NB4 (cell line): ENCODE measurements at regions not wholly inside any gene's neighbourhood (a gene's known extent, or its start where the extent isn't known, plus 50 kb on each side); places are given as distances from the start of the nearest gene placed in this dataset.

Source experiments
- MYC ChIP-seq: IDR thresholded peaks from 2 replicates; pipeline ENCODE4 v1.6.1; 2011; ENCODE audit warnings: low read depth, low read length
- POLR2A ChIP-seq: IDR thresholded peaks from 2 replicates; pipeline ENCODE4 v1.6.1; 2011; ENCODE audit warnings: mild to moderate bottlenecking; ENCODE audit not compliant: insufficient read length; ENCODE audit errors: extremely low read depth
- TF ChIP-seq, protein P1 (sequence below): IDR thresholded peaks from 2 replicates; pipeline ENCODE4 v1.6.1; 2011; ENCODE audit warnings: low read depth, low read length
- TF ChIP-seq, protein P2 (sequence below): IDR thresholded peaks from one replicate; pipeline ENCODE4 v1.5.1; 2012; ENCODE audit warnings: low read depth, low read length

DNA sequence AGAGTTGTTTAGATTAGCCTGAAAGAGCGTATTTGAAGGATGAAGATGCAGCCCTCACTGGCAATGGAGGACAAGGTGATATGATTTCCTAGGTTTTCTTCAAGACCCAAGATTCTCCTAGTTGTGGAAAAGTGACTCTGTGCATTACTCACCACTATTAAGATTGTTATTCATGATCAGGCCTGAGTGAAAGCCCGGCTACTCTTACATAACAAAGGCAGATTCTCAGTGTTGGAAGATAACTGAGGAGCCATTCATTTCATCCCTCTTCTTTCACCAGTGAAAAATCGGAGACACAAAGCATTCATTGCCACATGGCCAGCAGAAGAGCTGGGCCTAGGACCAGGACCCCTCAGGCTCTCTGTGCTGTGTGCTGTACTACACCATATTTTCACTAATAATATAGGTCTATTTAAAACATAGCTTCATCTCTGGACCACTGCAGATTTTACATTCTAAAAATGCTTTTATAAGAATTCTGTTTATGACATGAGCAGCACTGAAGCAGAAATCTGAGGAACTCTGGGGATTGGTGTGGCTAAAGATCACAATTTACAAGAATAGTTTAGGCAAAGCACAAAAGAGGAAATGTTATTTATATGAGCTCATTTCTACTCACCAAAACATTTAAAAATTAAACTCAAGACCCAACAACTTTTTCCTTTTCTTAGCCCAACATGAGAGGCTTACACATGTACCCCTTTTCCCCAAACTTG is 181.9 kb upstream of the CCN2 start:
- TF ChIP-seq POLR2A (no peak), MYC (no peak)
- TF ChIP-seq, protein P1, sequence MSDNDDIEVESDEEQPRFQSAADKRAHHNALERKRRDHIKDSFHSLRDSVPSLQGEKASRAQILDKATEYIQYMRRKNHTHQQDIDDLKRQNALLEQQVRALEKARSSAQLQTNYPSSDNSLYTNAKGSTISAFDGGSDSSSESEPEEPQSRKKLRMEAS, result no peak
- TF ChIP-seq, protein P2, sequence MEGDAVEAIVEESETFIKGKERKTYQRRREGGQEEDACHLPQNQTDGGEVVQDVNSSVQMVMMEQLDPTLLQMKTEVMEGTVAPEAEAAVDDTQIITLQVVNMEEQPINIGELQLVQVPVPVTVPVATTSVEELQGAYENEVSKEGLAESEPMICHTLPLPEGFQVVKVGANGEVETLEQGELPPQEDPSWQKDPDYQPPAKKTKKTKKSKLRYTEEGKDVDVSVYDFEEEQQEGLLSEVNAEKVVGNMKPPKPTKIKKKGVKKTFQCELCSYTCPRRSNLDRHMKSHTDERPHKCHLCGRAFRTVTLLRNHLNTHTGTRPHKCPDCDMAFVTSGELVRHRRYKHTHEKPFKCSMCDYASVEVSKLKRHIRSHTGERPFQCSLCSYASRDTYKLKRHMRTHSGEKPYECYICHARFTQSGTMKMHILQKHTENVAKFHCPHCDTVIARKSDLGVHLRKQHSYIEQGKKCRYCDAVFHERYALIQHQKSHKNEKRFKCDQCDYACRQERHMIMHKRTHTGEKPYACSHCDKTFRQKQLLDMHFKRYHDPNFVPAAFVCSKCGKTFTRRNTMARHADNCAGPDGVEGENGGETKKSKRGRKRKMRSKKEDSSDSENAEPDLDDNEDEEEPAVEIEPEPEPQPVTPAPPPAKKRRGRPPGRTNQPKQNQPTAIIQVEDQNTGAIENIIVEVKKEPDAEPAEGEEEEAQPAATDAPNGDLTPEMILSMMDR, result no peak
